ENCODE measurements at regions not wholly inside any gene's neighbourhood (a gene's known extent, or its start where the extent isn't known, plus 50 kb on each side); places are given as distances from the start of the nearest gene placed in this dataset.

- TF ChIP-seq POLR2A (IDR thresholded peaks at IDR 0.05) (no peak), CTCF (IDR thresholded peaks at IDR 0.05 in 4 of 5, conservative IDR thresholded peaks at IDR 0.05 in 1 of 5) (no peak)
Measured at GRCh38 chrX:69284491-69284890, 119.2 kb upstream of the PJA1 start.

All from gastrocnemius medialis (tissue), 4 donors.